ENCODE measurements at regions not wholly inside any gene's neighbourhood (a gene's known extent, or its start where the extent isn't known, plus 50 kb on each side); places are given as distances from the start of the nearest gene placed in this dataset.

GRCh38 chr4:32597354-32597753 lies 1877.2 kb downstream of the PCDH7 start:
- Histone ChIP-seq H3K36me3 (ENCODE audit: control insufficient read depth, insufficient read depth, low read length) (no peaks in the 10 kb centered on the region), H3K4me3 (replicated peaks; ENCODE audit: low read depth, low read length) (no peak overlapping the region), H3K27me3 (replicated peaks; ENCODE audit: control insufficient read depth, insufficient read depth, low read length) (no peaks in the 10 kb centered on the region)
- no peak for TF ChIP-seq CTCF (IDR thresholded peaks at IDR 0.05; ENCODE audit: insufficient read depth, low read length, poor library complexity, severe bottlenecking)
- DNase-seq (ENCODE audit: extremely low read depth, insufficient read length) = no peak

- H3K36me3 ChIP-seq (ENCODE audit: control insufficient read depth, insufficient read depth, low read length) = no peaks in the 10 kb centered on the region
- H3K27me3 ChIP-seq (replicated peaks; ENCODE audit: control insufficient read depth, insufficient read depth, low read length) = no peaks in the 10 kb centered on the region
- no peak for DNase-seq (ENCODE audit: extremely low read depth, insufficient read length)
- TF ChIP-seq CTCF (IDR thresholded peaks at IDR 0.05; ENCODE audit: insufficient read depth, low read length, poor library complexity, severe bottlenecking) = no peak
- H3K4me3 ChIP-seq (replicated peaks; ENCODE audit: low read depth, low read length) = no peak overlapping the region
Measured at GRCh38 chr4:32601848-32602247, 1881.7 kb downstream of the PCDH7 start.

- Histone ChIP-seq H3K36me3 (ENCODE audit: control insufficient read depth, insufficient read depth, low read length) (no peaks in the 10 kb centered on the region), H3K27me3 (replicated peaks; ENCODE audit: control insufficient read depth, insufficient read depth, low read length) (no peaks in the 10 kb centered on the region), H3K4me3 (replicated peaks; ENCODE audit: low read depth, low read length) (no peak overlapping the region)
- DNase-seq (ENCODE audit: extremely low read depth, insufficient read length) = no peak
- TF ChIP-seq CTCF (IDR thresholded peaks at IDR 0.05; ENCODE audit: insufficient read depth, low read length, poor library complexity, severe bottlenecking) = no peak
Measured at GRCh38 chr4:32607978-32608377, 1887.8 kb downstream of the PCDH7 start.

GRCh38 chr4:32624943-32625603 lies 1904.9 kb downstream of the PCDH7 start:
- Histone ChIP-seq H3K4me3 (replicated peaks; ENCODE audit: low read depth, low read length) (no peak overlapping the region), H3K36me3 (ENCODE audit: control insufficient read depth, insufficient read depth, low read length) (no peaks in the 10 kb centered on the region), H3K27me3 (replicated peaks; ENCODE audit: control insufficient read depth, insufficient read depth, low read length) (no peaks in the 10 kb centered on the region)
- DNase-seq (ENCODE audit: extremely low read depth, insufficient read length) = no peak
- no peak for TF ChIP-seq CTCF (IDR thresholded peaks at IDR 0.05; ENCODE audit: insufficient read depth, low read length, poor library complexity, severe bottlenecking)

- TF ChIP-seq CTCF (IDR thresholded peaks at IDR 0.05; ENCODE audit: insufficient read depth, low read length, poor library complexity, severe bottlenecking) = no peak
- no peak for DNase-seq (ENCODE audit: extremely low read depth, insufficient read length)
- Histone ChIP-seq H3K27me3 (replicated peaks; ENCODE audit: control insufficient read depth, insufficient read depth, low read length) (no peaks in the 10 kb centered on the region), H3K4me3 (replicated peaks; ENCODE audit: low read depth, low read length) (no peak overlapping the region), H3K36me3 (ENCODE audit: control insufficient read depth, insufficient read depth, low read length) (no peaks in the 10 kb centered on the region)
Measured at GRCh38 chr4:32625687-32626337, 1905.6 kb downstream of the PCDH7 start.
